ENCODE measurements at regions not wholly inside any gene's neighbourhood (a gene's known extent, or its start where the extent isn't known, plus 50 kb on each side); places are given as distances from the start of the nearest gene placed in this dataset.

- TF ChIP-seq POLR2A (IDR thresholded peaks at IDR 0.05) = no peak
- TF ChIP-seq CTCF (IDR thresholded peaks at IDR 0.05) = no peak
- Histone ChIP-seq H3K4me3 (no peak overlapping the region), H3K4me1 (no peaks in the 10 kb centered on the region), H3K9me3 (no peaks in the 10 kb centered on the region), H3K27me3 (no peaks in the 10 kb centered on the region), H3K27ac (no peak overlapping the region), H3K36me3 (no peaks in the 10 kb centered on the region)
- no peak for DNase-seq
These were observed 289.9 kb downstream of the SHOX2 start for GRCh38 chr3:157816296-157816695.

GRCh38 chr3:157815739-157816138, 290.5 kb downstream of the SHOX2 start:
- H3K27me3 ChIP-seq = no peaks in the 10 kb centered on the region
- H3K9me3 ChIP-seq = no peaks in the 10 kb centered on the region
- H3K4me1 ChIP-seq = no peaks in the 10 kb centered on the region
- no peak overlapping the region for H3K4me3 ChIP-seq
- no peak overlapping the region for H3K27ac ChIP-seq
- no peak for TF ChIP-seq CTCF (IDR thresholded peaks at IDR 0.05)
- TF ChIP-seq POLR2A (IDR thresholded peaks at IDR 0.05) = no peak
- DNase-seq = no peak
- H3K36me3 ChIP-seq = no peaks in the 10 kb centered on the region

- Histone ChIP-seq H3K4me3 (no peak overlapping the region), H3K9me3 (no peaks in the 10 kb centered on the region), H3K27me3 (no peaks in the 10 kb centered on the region), H3K4me1 (no peaks in the 10 kb centered on the region), H3K36me3 (no peaks in the 10 kb centered on the region), H3K27ac (no peak overlapping the region)
- no peak for DNase-seq
- no peak for TF ChIP-seq CTCF (IDR thresholded peaks at IDR 0.05)
- TF ChIP-seq POLR2A (IDR thresholded peaks at IDR 0.05) = no peak
These were observed 295.1 kb downstream of the SHOX2 start for GRCh38 chr3:157810924-157811718.

- no peaks in the 10 kb centered on the region for H3K4me1 ChIP-seq
These were observed 298.9 kb downstream of the SHOX2 start for GRCh38 chr3:157807280-157807679.

GRCh38 chr3:157805538-157805937, 300.7 kb downstream of the SHOX2 start:
- H3K9me3 ChIP-seq = no peaks in the 10 kb centered on the region
- H3K4me1 ChIP-seq = no peaks in the 10 kb centered on the region
- DNase-seq = no peak
- no peaks in the 10 kb centered on the region for H3K36me3 ChIP-seq
- H3K27me3 ChIP-seq = no peaks in the 10 kb centered on the region
- H3K27ac ChIP-seq = no peak overlapping the region
- no peak overlapping the region for H3K4me3 ChIP-seq
- TF ChIP-seq CTCF (IDR thresholded peaks at IDR 0.05) (no peak), POLR2A (IDR thresholded peaks at IDR 0.05) (no peak)

More at GRCh38 chr3:157807280-157807679, 298.9 kb downstream of the SHOX2 start:
- H3K27me3 ChIP-seq = no peaks in the 10 kb centered on the region
- H3K36me3 ChIP-seq = no peaks in the 10 kb centered on the region
- no peak for TF ChIP-seq POLR2A (IDR thresholded peaks at IDR 0.05)
- no peak for TF ChIP-seq CTCF (IDR thresholded peaks at IDR 0.05)
- H3K9me3 ChIP-seq = no peaks in the 10 kb centered on the region
- no peak overlapping the region for H3K27ac ChIP-seq
- no peak overlapping the region for H3K4me3 ChIP-seq
- no peak for DNase-seq

Data from Peyer's patch (tissue), 4 donors.